Stomach (tissue), 4 donors: ENCODE measurements at regions not wholly inside any gene's neighbourhood (a gene's known extent, or its start where the extent isn't known, plus 50 kb on each side); places are given as distances from the start of the nearest gene placed in this dataset.

Source experiments
- CTCF ChIP-seq, 7 experiments: fragments of 450-650 bp in 4 of 7; fragments of 200-600 bp in 3 of 7; sonication (generic) in 3 of 7; IDR thresholded peaks; one replicate each; pipeline ENCODE4 v1.5.1; 2016 to 2019; ENCODE audit warnings: antibody characterized with exemption in 7 of 7, control low read depth in 2 of 7, mild to moderate bottlenecking in 1 of 7
- POLR2A ChIP-seq, 4 donors: fragments of 450-650 bp; IDR thresholded peaks; one replicate each; pipeline ENCODE4 v1.6.1; 2016; ENCODE audit warnings: antibody characterized with exemption in 4 of 4, control low read depth in 2 of 4, mild to moderate bottlenecking in 1 of 4, moderate library complexity in 1 of 4

GRCh38 chr12:30357766-30358490, 337.7 kb downstream of the IPO8 start:
- no peak for TF ChIP-seq POLR2A (IDR thresholded peaks at IDR 0.05)
- TF ChIP-seq CTCF (IDR thresholded peaks at IDR 0.05), result no peak
